RWPE1 (cell line): ENCODE measurements at regions not wholly inside any gene's neighbourhood (a gene's known extent, or its start where the extent isn't known, plus 50 kb on each side); places are given as distances from the start of the nearest gene placed in this dataset.

Source experiments
- CTCF ChIA-PET: fragments of 350-600 bp; sonication (Branson Sonifier 250); formaldehyde crosslinking; extraction: SDS; loops from one replicate; lab custom pipeline; 2021; lab: Yijun Ruan, JAX
- POLR2A ChIA-PET: fragments of 400-600 bp; formaldehyde crosslinking; extraction: SDS; loops from one replicate; lab custom pipeline; 2020; ENCODE audit warnings: antibody characterized with exemption; ENCODE audit not compliant: low non-redundant PET; lab: Yijun Ruan, JAX
- DNase-seq: peaks from one replicate; pipeline ENCODE4 v3.0.0; 2012; ENCODE audit warnings: low spot score
- H3K27ac ChIP-seq: fragments of 450-650 bp; 2 replicates; pipeline ENCODE4 v1.5.1; 2017
- TF ChIP-seq, protein P1 (sequence below): fragments of 450-650 bp; conservative IDR thresholded peaks from 2 replicates; pipeline ENCODE4 v1.5.1; 2017; ENCODE audit warnings: low read depth, mild to moderate bottlenecking

GRCh38 chr10:78953799-78954297 lies 114.9 kb upstream of the ZMIZ1 start:
- no peak overlapping the region for H3K27ac ChIP-seq
- POLR2A ChIA-PET, result interaction anchor here (0.6 kb wide), 1 partner anchor 12 kb away, joined by 3 read pairs; no protein-coding TSS in a partner anchor
- CTCF ChIA-PET, result interaction anchor here (0.6 to 1.1 kb wide), 2 partner anchors 21 to 152 kb away, joined by 3 to 4 read pairs; no protein-coding TSS in a partner anchor
- TF ChIP-seq, protein P1, sequence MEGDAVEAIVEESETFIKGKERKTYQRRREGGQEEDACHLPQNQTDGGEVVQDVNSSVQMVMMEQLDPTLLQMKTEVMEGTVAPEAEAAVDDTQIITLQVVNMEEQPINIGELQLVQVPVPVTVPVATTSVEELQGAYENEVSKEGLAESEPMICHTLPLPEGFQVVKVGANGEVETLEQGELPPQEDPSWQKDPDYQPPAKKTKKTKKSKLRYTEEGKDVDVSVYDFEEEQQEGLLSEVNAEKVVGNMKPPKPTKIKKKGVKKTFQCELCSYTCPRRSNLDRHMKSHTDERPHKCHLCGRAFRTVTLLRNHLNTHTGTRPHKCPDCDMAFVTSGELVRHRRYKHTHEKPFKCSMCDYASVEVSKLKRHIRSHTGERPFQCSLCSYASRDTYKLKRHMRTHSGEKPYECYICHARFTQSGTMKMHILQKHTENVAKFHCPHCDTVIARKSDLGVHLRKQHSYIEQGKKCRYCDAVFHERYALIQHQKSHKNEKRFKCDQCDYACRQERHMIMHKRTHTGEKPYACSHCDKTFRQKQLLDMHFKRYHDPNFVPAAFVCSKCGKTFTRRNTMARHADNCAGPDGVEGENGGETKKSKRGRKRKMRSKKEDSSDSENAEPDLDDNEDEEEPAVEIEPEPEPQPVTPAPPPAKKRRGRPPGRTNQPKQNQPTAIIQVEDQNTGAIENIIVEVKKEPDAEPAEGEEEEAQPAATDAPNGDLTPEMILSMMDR, result no peak
- DNase-seq, result no peak

DNA sequence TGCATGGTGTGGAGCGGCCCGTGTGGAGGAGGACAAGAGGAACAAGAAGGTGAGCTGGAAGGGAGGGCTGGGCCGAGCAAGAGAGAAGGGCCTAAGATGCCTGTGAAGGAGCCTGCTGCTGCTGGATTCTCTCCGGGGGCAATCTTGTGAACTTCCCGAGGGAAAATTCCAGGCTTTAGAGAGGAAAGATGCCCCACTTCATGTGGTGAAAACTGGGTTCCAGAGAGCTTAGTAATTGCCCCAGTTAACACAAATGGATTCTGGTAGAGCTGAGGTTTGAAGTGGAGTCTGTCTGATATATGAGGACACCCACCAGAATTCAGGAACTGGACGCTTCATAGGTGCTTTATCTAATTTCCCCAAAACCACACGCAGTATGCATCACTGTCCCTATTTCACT lies 114.1 kb upstream of the ZMIZ1 start:
- H3K27ac ChIP-seq, result no peak overlapping the region
- ChIA-PET CTCF (interaction anchor here (0.6 kb wide), 1 partner anchor 151 kb away, joined by 4 read pairs; no protein-coding TSS in a partner anchor), POLR2A (no interaction called here)
- DNase-seq, result no peak
- TF ChIP-seq, protein P1, result no peak

DNA sequence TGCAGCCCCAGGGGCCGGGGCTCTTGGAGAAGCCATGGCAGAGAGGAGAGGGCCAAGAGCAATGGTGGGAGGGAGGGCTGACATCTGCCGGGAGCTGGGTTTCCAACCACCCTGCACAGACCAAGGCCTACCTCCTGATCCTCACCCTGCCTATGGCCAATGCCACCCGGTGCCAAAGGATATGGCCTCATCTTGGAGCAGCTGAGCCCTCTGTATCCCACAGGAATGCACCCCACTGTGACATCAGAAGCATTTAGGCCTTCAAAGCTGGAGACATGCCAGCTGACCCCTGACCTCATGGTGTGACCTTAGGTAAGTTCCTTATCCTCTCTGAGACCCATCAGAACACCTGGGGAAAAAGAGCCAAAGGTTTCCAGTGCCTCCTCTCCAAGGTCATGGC lies 113.6 kb upstream of the ZMIZ1 start:
- TF ChIP-seq, protein P1, result no peak

GRCh38 chr10:78956391-78956790 lies 112.4 kb upstream of the ZMIZ1 start:
- TF ChIP-seq, protein P1, result no peak
- no peak for DNase-seq
- ChIA-PET CTCF (no interaction called here), POLR2A (no interaction called here)
- peak overlapping the region; percentile 41 for H3K27ac ChIP-seq

More for the DNA sequence above, 113.6 kb upstream of the ZMIZ1 start:
- peak overlapping the region; percentile 41 for H3K27ac ChIP-seq
- DNase-seq, result no peak
- ChIA-PET CTCF (interaction anchor here (0.6 kb wide), 1 partner anchor 20 kb away, joined by 4 read pairs; no protein-coding TSS in a partner anchor), POLR2A (no interaction called here)

GRCh38 chr10:78957471-78958039 lies 111.2 kb upstream of the ZMIZ1 start:
- no peak overlapping the region for H3K27ac ChIP-seq
- ChIA-PET CTCF (no interaction called here), POLR2A (no interaction called here)
- TF ChIP-seq, protein P1, result no peak
- DNase-seq, result no peak

DNA sequence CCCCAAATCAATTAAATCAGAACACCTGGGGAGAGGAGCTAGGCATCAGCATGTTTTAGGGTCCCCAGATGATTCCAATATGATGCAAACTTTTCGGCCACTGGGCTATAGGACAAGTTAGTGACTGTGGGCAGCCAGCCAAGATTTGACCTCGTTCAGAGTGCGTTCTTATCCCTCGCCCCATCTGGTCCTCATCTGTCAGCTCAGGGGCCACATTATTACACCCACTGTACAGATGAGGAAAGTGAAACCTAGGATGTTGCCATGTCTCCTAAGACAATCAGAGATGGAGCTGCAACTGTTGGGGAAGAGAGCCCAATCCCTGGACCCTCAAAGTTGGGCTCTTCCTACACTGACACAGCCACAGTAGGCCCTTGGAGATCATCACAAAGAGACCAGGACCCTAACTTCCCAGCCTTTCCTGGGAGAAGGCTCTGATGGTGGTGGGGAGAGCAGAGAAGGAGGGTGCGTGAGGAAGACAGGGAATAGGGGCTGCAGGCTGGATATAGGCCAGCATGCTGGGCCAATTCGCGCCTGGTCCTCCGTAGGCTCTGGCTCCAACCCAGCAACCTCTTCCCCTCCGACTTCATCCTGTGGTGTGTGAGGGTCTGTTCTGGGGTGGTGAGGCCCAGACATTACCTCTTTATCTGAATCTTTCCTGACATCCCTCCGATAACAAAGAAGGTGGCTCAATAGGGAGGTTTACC lies 109.4 kb upstream of the ZMIZ1 start:
- H3K27ac ChIP-seq, result peak overlapping the region; percentile 80
- DNase-seq, result no peak
- ChIA-PET POLR2A (no interaction called here), CTCF (interaction anchor here (1.4 kb wide), 1 partner anchor 11 kb away, joined by 4 read pairs; no protein-coding TSS in a partner anchor)
- TF ChIP-seq, protein P1, result no peak
